Spleen (tissue), 11 donors: ENCODE measurements at regions not wholly inside any gene's neighbourhood (a gene's known extent, or its start where the extent isn't known, plus 50 kb on each side); places are given as distances from the start of the nearest gene placed in this dataset.

ENCODE experiments used
- DNase-seq: peaks from one replicate; pipeline ENCODE4 v3.0.0-alpha.2; 2020
- H3K27ac ChIP-seq, 8 donors: fragments of 200-600 bp; sonication (generic) in 7 of 8; 1 replicate in 4 of 8; 2 replicates in 4 of 8; pipeline versions ENCODE4 v1.5.0 to v1.8.0; 2016 to 2021; ENCODE audit warnings: inconsistent platforms in 4 of 8, mild to moderate bottlenecking in 4 of 8, moderate library complexity in 1 of 8
- H3K27me3 ChIP-seq, 7 donors: fragments of 200-600 bp; sonication (generic) in 6 of 7; replicated peaks in 1 of 7; 1 replicate in 4 of 7; 2 replicates in 3 of 7; pipeline versions ENCODE4 v1.5.0 to v1.8.0; 2016 to 2021; ENCODE audit warnings: inconsistent platforms in 3 of 7, mild to moderate bottlenecking in 1 of 7
- H3K36me3 ChIP-seq, 6 donors: fragments of 200-600 bp; sonication (generic) in 5 of 6; 1 replicate in 4 of 6; 2 replicates in 2 of 6; pipeline versions ENCODE4 v1.5.0 to v1.8.0; 2016 to 2021; ENCODE audit warnings: inconsistent platforms in 2 of 6
- H3K4me1 ChIP-seq, 6 donors: fragments of 200-600 bp; sonication (generic) in 5 of 6; 1 replicate in 3 of 6; 2 replicates in 3 of 6; pipeline versions ENCODE4 v1.5.0 to v1.8.0; 2016 to 2021; ENCODE audit warnings: inconsistent platforms in 3 of 6
- H3K4me3 ChIP-seq, 8 donors: fragments of 200-600 bp; sonication (generic) in 7 of 8; 1 replicate in 4 of 8; 2 replicates in 4 of 8; pipeline versions ENCODE4 v1.5.0 to v1.8.0; 2016 to 2021; ENCODE audit warnings: inconsistent platforms in 4 of 8, mild to moderate bottlenecking in 4 of 8, moderate library complexity in 2 of 8
- H3K9me3 ChIP-seq, 8 donors: fragments of 200-600 bp; sonication (generic) in 7 of 8; 1 replicate in 4 of 8; 2 replicates in 4 of 8; pipeline versions ENCODE4 v1.5.0 to v1.8.0; 2016 to 2021; ENCODE audit warnings: inconsistent platforms in 4 of 8
- CTCF ChIP-seq, 11 experiments: fragments of 200-600 bp in 7 of 11; fragments of 450-650 bp in 4 of 11; sonication (generic) in 4 of 11; IDR thresholded peaks in 8 of 11; conservative IDR thresholded peaks in 3 of 11; 1 replicate in 7 of 11; 2 replicates in 4 of 11; pipeline versions ENCODE4 v1.4.0 to v1.8.0; 2016 to 2021; ENCODE audit warnings: antibody characterized with exemption in 11 of 11, inconsistent platforms in 4 of 11, mild to moderate bottlenecking in 1 of 11
- POLR2A ChIP-seq, 3 donors: fragments of 450-650 bp; IDR thresholded peaks; one replicate each; pipeline ENCODE4 v1.5.1; 2017; ENCODE audit warnings: antibody characterized with exemption in 3 of 3, mild to moderate bottlenecking in 1 of 3
- POLR2AphosphoS5 ChIP-seq, 3 donors: sonication (generic); formaldehyde crosslinking; IDR thresholded peaks; one replicate each; pipeline ENCODE4 v1.5.1; 2017; ENCODE audit warnings: antibody characterized with exemption in 3 of 3
- WGBS, 5 donors: extraction: QIAGEN DNeasy Blood & Tissue Kit in 3 of 5; methylation state at CpG; one replicate each; pipeline versions ENCODE4 v1.1.5 to v1.1.7; 2013 to 2018; 5-methylcytosine and 5-hydroxymethylcytosine counted together
- intact Hi-C: fragments of 100-400 bp; cut with DNase I; formaldehyde crosslinking; loops from one replicate; pipeline ENCODE4 v1.15.0; 2023; ENCODE audit warnings: low total_unique reads
- donor health status: healthy with polysubstance abuse.
- donor health status: DM: no; HTN: no; CAD: no; lungs with moderate emphysema.
- donor health status: DM: no; HTN: no; CAD: no.
- donor health status: Bipolar disorder and iron deficiency.
- donor health status: healthy.
- donor health status: DM: no; HTN: no; CAD: no.
- donor health status: DM: yes; HTN: yes; CAD: no.

GRCh38 chr5:125109293-125109692, 362.9 kb upstream of the ZNF608 start:
- H3K4me1 ChIP-seq = no peaks in the 10 kb centered on the region
- H3K36me3 ChIP-seq = no peaks in the 10 kb centered on the region
- no peaks in the 10 kb centered on the region for H3K27me3 ChIP-seq
- peaks cover 0 to 4% (median 0%) of the 10 kb centered on the region in 8 donors for H3K9me3 ChIP-seq
- intact Hi-C loops = no loop called here
- no peak for DNase-seq
- TF ChIP-seq CTCF (IDR thresholded peaks at IDR 0.05 in 8 of 11, conservative IDR thresholded peaks at IDR 0.05 in 3 of 11) = no peak
- TF ChIP-seq POLR2A (IDR thresholded peaks at IDR 0.05) = no peak
- no peak for TF ChIP-seq POLR2AphosphoS5 (IDR thresholded peaks at IDR 0.05)
- H3K4me3 ChIP-seq = no peak overlapping the region
- no peak overlapping the region for H3K27ac ChIP-seq

- Histone ChIP-seq H3K27me3 (no peaks in the 10 kb centered on the region), H3K4me3 (no peak overlapping the region), H3K9me3 (peaks cover 0 to 4% (median 0%) of the 10 kb centered on the region in 8 donors), H3K27ac (no peak overlapping the region), H3K36me3 (no peaks in the 10 kb centered on the region), H3K4me1 (no peaks in the 10 kb centered on the region)
- 84 to 89% (median 87%) methylated on average over 1 of the region's 1 CpG for WGBS, 5 donors
- no peak for DNase-seq
- intact Hi-C loops = no loop called here
- TF ChIP-seq POLR2AphosphoS5 (IDR thresholded peaks at IDR 0.05) (no peak), CTCF (IDR thresholded peaks at IDR 0.05 in 8 of 11, conservative IDR thresholded peaks at IDR 0.05 in 3 of 11) (no peak), POLR2A (IDR thresholded peaks at IDR 0.05) (no peak)
These were observed 363.4 kb upstream of the ZNF608 start for GRCh38 chr5:125109816-125110215.

- Histone ChIP-seq H3K27me3 (no peaks in the 10 kb centered on the region), H3K4me3 (no peak overlapping the region), H3K36me3 (no peaks in the 10 kb centered on the region), H3K9me3 (peaks cover 0 to 4% (median 0%) of the 10 kb centered on the region in 8 donors), H3K27ac (no peak overlapping the region), H3K4me1 (no peaks in the 10 kb centered on the region)
- DNase-seq = no peak
- intact Hi-C loops = no loop called here
- 63 to 89% (median 80%) methylated on average over 2 of the region's 2 CpGs for WGBS, 5 donors
- TF ChIP-seq CTCF (IDR thresholded peaks at IDR 0.05 in 8 of 11, conservative IDR thresholded peaks at IDR 0.05 in 3 of 11) = no peak
- TF ChIP-seq POLR2AphosphoS5 (IDR thresholded peaks at IDR 0.05) = no peak
- TF ChIP-seq POLR2A (IDR thresholded peaks at IDR 0.05) = no peak
These were observed 365.8 kb upstream of the ZNF608 start for GRCh38 chr5:125112196-125112595.

GRCh38 chr5:125113328-125113727, 366.9 kb upstream of the ZNF608 start:
- no peaks in the 10 kb centered on the region for H3K36me3 ChIP-seq
- no peak for TF ChIP-seq CTCF (IDR thresholded peaks at IDR 0.05 in 8 of 11, conservative IDR thresholded peaks at IDR 0.05 in 3 of 11)
- no peak for TF ChIP-seq POLR2A (IDR thresholded peaks at IDR 0.05)
- TF ChIP-seq POLR2AphosphoS5 (IDR thresholded peaks at IDR 0.05) = no peak
- H3K27ac ChIP-seq = no peak overlapping the region
- H3K9me3 ChIP-seq = peaks cover 0 to 4% (median 0%) of the 10 kb centered on the region in 8 donors
- no peaks in the 10 kb centered on the region for H3K4me1 ChIP-seq
- no peak overlapping the region for H3K4me3 ChIP-seq
- 60 to 72% (median 68%) methylated on average over 2 of the region's 2 CpGs for WGBS, 5 donors
- DNase-seq = no peak
- no peaks in the 10 kb centered on the region for H3K27me3 ChIP-seq
- intact Hi-C loops = no loop called here
